ENCODE measurements at regions not wholly inside any gene's neighbourhood (a gene's known extent, or its start where the extent isn't known, plus 50 kb on each side); places are given as distances from the start of the nearest gene placed in this dataset.
"Not testable (repeated sequence)": the region's sequence is repeated elsewhere in the genome, so short reads cannot be mapped to it uniquely, and the experiment has no call there.

- no peak for DNase-seq (ENCODE audit: low read depth in 2 of 2, low spot score in 1 of 2)
Measured at GRCh38 chr1:58836408-58836807, 52.6 kb upstream of the JUN start.

DNA sequence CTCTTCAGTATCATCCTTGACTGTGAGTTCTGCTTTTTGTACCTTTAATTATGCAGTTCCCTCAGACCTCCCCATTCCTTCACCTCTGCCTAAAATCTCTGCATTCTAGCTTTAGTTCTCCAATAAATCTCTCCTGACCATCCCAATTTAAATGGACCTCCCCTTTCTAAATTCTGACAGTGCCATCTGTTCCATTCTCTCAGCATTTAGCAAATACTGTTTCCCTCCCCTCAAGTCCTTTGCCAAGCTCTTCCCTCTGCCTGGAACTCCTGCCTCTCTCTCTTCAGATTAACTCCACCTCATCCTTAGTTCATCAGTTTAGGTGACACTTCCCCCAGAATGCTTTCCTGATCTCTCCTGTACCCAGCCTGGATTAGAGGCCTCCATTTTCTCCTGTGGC lies 54.0 kb upstream of the JUN start:
- DNase-seq (ENCODE audit: low read depth in 2 of 2, low spot score in 1 of 2) = no peak

DNA sequence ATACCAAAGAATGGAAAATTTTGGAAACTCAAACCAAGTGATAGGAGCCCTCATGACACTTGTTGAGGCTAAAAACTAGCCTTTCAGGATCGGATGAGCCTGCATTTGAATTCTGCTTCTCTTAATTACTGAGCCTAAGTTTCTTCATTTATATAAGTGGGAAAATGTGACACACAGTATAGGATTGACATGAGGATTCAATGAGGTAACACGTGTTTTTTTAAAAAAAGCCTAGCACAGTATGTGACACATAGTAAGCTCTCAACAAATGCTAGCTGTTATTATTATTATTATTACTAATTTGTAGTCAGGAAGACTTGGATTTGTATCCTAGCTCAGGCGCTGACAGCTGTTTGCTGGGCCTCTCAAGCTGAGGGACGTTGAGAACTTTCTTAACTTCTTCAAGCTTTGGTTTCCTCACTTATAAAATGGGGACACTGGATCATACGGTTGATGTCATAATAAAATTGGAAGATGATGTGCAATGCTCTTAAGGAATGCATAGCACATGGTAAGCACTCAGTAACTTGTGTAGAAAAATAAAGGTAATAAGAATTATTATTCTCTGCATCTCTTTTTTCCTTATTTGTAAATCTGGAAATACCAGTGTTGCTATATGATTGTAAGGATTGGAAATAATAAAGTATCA lies 55.4 kb upstream of the JUN start:
- DNase-seq (ENCODE audit: low read depth in 2 of 2, low spot score in 1 of 2) = no peak

DNA sequence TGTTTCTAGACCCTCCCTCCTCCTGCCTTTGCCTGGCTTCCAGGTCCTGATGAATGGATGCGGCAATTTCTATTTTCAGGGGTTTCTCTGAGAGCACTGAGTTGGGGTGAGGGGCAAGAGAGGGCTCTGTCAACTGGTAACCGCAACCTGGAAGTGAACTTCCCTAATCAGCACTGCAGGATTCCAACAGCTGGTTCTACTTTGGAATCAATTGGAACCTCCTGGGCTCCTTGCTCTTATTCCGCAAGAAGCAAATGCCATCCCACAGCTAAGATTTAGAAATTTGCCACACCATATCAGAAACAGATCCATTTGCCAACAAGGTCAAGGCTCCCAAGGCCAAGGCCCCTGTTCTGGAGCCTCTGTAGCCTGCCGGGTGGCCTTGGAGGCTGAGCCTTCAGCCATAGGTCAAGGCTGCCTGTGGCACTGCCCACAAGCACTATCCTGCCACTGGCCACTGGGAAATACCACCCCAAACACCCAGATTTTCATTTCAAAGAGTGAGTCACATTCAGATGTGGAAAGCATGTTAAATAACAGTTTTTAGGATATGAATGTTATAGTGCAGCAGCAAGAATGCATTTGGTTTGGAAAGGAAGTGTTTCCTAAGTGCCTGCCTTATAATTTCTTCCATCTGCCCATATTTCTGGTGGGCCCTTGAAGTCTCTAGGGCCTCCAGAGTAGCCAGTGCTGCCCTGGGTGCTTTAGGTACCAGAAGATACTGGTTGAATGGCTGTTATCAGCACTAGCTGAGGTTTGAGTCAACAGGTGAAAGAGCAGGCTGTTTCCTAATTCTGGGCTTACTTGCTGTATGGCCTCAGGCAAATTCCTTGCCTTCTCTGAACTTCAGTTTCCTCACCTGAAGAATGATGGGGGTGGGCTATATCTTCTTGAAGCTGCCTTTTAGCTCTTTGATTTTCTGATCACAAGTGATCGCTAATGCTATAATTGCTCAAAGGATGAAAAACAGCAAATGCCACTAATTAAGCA lies 56.3 kb upstream of the JUN start:
- no peak for DNase-seq (ENCODE audit: low read depth in 2 of 2, low spot score in 1 of 2)

DNA sequence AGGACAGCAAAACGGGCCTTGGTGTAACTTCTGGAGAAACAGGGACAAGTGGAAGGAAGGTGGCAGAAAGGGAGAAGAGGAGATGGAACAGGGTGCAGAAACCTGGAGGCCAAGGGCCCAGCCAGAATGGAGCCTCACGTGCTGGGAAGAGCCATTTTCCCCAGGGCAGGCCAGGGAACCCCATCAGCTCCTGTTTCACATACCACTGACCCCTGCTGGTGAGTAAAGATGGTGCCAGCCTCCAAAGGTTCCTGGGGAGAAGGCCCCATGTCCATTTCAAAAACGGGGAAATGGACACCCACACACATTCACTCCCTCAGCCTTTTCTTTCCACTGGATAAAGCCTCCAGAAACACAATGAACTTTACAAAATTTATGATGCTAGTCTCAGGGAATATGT lies 57.6 kb upstream of the JUN start:
- no peak for DNase-seq (ENCODE audit: low read depth in 2 of 2, low spot score in 1 of 2)

- no peak for DNase-seq (ENCODE audit: low read depth in 2 of 2, low spot score in 1 of 2)
Measured at GRCh38 chr1:58842941-58843340, 59.1 kb upstream of the JUN start.

- DNase-seq (ENCODE audit: low read depth in 2 of 2, low spot score in 1 of 2) = no peak
Measured at GRCh38 chr1:58844176-58844575, 60.3 kb upstream of the JUN start.

GRCh38 chr1:58845942-58846341 lies 62.1 kb upstream of the JUN start:
- DNase-seq (ENCODE audit: low read depth in 2 of 2, low spot score in 1 of 2) = no peak

GRCh38 chr1:58848818-58849411 lies 65.1 kb upstream of the JUN start:
- DNase-seq (ENCODE audit: low read depth in 2 of 2, low spot score in 1 of 2) = no peak

- DNase-seq (ENCODE audit: low read depth in 2 of 2, low spot score in 1 of 2) = no peak
Measured at GRCh38 chr1:58849551-58849950, 65.7 kb upstream of the JUN start.

DNA sequence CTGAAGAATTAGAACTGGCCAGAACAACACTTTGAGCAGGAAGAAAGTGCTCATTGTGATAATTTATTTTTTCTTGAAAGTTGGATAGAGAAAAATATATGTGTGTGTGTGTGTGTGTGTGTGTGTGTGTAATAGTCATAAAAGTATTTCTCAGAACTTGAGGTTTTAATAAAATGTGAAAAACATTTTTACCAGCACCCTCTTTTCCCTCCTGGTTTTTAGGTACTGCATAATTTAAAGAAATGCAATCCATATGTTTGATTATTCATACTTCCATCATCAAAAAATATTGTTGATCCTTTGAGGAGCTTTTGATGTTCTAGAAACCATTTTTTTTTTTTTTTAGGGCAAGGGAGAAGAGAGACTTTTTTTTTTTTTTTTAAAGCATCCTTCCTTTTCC lies 66.8 kb upstream of the JUN start:
- DNase-seq (ENCODE audit: low read depth in 2 of 2, low spot score in 1 of 2) = no peak

GRCh38 chr1:58852731-58853485 lies 69.1 kb upstream of the JUN start:
- no peak for DNase-seq (ENCODE audit: low read depth in 2 of 2, low spot score in 1 of 2)

DNA sequence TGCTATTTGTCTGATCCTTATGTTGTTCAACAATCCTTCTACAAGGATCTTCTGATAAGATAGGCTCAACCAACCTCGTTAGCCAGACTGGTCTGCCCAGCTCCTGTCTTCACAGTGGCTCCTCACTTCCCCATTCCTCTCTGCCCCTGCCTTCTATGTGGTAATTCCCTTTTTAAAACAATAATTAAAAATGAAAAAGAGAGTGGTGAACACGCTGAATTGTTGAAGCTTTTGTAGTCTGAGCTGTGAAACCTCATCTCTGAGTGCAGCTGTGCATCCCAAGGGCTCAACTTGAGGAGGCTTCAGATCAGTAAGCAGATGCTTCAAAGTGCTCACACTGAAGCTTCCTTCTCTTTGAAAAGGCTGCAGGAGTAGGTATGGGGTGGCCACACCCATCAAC lies 70.7 kb upstream of the JUN start:
- no peak for DNase-seq (ENCODE audit: low read depth in 2 of 2, low spot score in 1 of 2)

GRCh38 chr1:58855274-58856165 lies 71.7 kb upstream of the JUN start:
- DNase-seq (ENCODE audit: low read depth in 2 of 2, low spot score in 1 of 2) = no peak

DNA sequence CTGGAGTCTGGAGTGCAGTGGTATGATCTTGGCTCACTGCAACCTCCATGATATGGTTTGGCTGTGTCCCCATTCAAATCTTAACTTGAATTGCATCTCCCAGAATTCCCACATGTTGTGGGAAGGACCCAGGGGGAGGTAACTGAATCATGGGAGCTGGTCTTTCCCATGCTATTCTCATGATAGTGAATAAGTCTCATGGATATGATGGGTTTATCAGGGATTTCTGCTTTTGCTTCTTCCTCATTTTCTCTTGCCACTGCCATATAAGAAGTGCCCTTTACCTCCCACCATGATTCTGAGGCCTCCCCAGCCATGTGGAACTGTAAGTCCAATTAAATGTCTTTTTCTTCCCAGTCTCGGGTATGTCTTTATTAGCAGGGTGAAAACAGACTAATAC lies 72.4 kb upstream of the JUN start:
- DNase-seq (ENCODE audit: low read depth in 2 of 2, low spot score in 1 of 2) = not testable (repeated sequence)

DNA sequence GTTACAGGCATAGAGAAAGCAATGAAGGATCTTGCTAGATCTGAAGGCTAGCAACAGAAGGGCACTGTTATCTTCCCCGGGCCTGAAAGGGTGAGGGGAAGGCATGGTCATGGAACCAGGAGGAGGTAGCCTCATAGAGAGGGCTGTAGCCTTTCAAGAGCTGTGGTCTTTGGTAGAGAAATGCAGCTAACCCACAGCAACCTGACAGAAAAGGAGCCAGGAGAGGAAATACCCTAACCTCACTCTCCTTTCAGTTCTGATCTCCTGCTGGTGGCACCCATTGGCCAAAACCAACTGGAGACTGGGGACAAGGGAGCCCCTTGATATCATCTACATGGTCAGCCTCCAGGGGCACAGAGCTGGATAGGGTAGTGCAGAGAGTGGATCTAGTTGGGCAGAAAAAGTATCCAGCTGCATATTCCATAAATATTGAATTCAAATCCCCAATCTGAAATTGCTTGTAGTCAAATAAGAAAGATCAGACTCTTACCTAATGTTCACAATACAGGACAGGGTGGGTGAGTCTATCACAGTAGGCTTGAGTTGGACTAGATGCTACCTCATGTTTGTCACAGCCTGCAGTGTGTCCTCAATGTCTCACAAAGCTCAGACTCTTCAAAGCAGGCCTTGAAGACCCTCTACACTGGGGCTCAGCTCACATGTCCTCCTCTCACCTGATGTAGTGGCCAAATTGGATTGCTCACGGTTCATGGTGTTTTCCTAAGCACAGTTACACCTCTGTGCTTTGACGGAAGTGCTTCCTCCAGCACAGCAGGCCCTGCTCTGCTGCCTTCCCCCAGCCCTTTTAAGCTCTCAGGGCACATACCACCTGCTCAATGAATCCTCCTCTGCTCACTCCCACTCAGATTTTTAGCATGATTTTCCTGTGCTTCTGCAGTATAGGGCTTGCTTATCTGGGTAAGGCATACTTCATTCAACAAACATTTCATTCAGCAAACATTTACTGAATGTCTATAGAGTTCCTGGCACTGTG lies 74.1 kb upstream of the JUN start:
- DNase-seq (ENCODE audit: low read depth in 2 of 2, low spot score in 1 of 2) = no peak

DNA sequence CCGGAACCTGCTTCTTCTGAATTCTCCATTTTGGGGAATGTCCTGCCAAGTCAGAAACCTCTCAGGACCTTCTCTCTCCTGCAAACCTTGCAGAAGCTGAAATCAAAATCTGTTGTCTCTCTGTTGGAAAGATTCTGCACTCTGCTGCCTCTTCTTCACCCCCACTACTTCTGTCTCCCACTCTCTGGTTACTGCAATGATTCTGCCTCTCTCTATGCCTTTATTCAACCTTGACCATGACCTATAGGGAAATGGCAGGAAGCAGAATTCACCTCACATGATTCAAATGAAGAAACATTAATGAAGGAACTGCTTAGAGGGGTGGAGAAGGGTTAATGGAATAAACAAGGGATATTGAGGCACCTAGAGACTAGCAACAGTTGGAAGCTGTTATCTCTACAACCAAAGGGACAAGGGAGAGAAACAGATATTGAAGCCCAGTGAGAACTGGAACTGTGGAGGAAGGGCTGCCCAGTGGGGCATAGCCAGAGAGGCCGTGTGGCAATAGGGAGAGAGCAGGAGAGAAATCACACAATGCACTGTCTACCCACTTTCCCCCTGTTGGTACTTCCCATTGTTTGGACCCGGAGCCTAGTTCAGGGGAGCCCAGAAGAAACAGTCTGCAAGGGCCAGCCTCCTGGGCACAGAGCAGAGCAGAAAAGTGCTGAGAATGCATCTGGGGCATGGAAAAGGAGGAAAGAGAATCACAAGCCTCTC lies 76.1 kb upstream of the JUN start:
- no peak for DNase-seq (ENCODE audit: low read depth in 2 of 2, low spot score in 1 of 2)

DNA sequence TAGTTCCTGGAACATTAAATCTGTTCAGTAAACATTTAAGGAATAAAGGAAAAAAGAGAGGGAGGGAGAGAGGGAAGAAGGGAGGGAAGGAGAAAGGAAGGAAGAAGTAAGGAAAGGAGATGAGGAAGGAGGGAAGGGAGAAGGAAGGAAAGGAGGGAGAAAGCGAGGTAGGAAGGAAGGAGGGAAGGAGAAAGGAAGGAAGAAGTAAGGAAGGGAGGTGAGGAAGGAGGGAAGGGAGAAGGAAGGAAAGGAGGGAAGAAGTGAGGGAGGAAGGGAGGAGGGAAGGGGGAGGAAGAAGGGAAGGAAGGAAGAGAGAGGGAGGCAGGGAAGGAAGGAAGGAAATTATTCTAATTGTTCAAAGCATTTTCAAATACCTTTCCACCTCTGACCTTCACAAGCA lies 77.2 kb upstream of the JUN start:
- no peak for DNase-seq (ENCODE audit: low read depth in 2 of 2, low spot score in 1 of 2)

- DNase-seq (ENCODE audit: low read depth in 2 of 2, low spot score in 1 of 2) = no peak
Measured at GRCh38 chr1:58861506-58861905, 77.7 kb upstream of the JUN start.
